ENCODE measurements at regions not wholly inside any gene's neighbourhood (a gene's known extent, or its start where the extent isn't known, plus 50 kb on each side); places are given as distances from the start of the nearest gene placed in this dataset.

- Histone ChIP-seq H3K27me3 (replicated peaks; ENCODE audit: insufficient read depth) (no peaks in the 10 kb centered on the region), H3K4me2 (ENCODE audit: unreplicated experiment) (no peak overlapping the region), H2AFZ (no peak overlapping the region), H3K9me2 (ENCODE audit: insufficient read depth) (no peaks in the 10 kb centered on the region), H3K79me2 (ENCODE audit: insufficient read depth) (no peaks in the 10 kb centered on the region), H3K9ac (no peak overlapping the region), H3K27ac (no peak overlapping the region), H3K9me3 (ENCODE audit: low read depth) (no peaks in the 10 kb centered on the region), H3F3A (ENCODE audit: insufficient read depth) (no peaks in the 10 kb centered on the region), H3K36me3 (ENCODE audit: low read depth) (no peaks in the 10 kb centered on the region), H3K4me3 (no peak overlapping the region), H4K20me1 (ENCODE audit: insufficient read depth) (no peaks in the 10 kb centered on the region), H3K4me1 (ENCODE audit: insufficient read depth) (no peaks in the 10 kb centered on the region)
- DNase-seq: peak; percentile 6
- no peak for TF ChIP-seq EZH2 (IDR thresholded peaks at IDR 0.05; ENCODE audit: insufficient read depth, poor library complexity, severe bottlenecking)
- no peak for TF ChIP-seq EZH2phosphoT487 (IDR thresholded peaks at IDR 0.05; ENCODE audit: insufficient read depth, low read depth)
- in situ Hi-C loops (cut with MboI): no loop called here
- WGBS, 2 experiments (ENCODE audit: low coverage in 1 of 2, low lambda C conversion rate in 2 of 2, missing lambda C conversion rate in 2 of 2): 24 to 29% methylated on average over 1 of the region's 1 CpG
These were observed 546.1 kb downstream of the ZNF608 start for GRCh38 chr5:124200381-124200780.

DNA sequence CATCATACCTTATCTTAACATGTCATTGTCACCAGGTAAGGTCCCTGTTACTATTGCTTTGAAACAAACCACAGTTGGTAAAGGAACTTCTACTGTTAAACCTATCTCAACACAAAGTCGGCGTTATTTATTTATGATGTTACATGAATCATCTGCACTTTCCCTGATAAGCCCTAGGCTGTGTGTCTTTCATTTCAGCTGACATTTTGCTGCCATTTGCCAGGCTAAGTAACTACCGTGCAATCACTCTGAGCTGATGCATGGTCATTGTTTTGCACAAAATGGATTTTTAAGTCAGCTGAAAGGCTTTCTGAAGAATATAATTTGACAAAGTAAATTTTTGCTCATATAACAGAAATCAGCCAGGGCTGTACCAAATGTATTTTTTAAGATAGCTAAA, 546.5 kb downstream of the ZNF608 start:
- WGBS, 2 experiments (ENCODE audit: low coverage in 1 of 2, low lambda C conversion rate in 2 of 2, missing lambda C conversion rate in 2 of 2): 63 to 71% methylated on average over 3 of the region's 3 CpGs
- H3K36me3 ChIP-seq (ENCODE audit: low read depth): no peaks in the 10 kb centered on the region
- DNase-seq: no peak

GRCh38 chr5:124195411-124195810, 551.0 kb downstream of the ZNF608 start:
- no peak overlapping the region for H2AFZ ChIP-seq
- H3K4me2 ChIP-seq (ENCODE audit: unreplicated experiment): no peak overlapping the region
- no peak overlapping the region for H3K27ac ChIP-seq
- H3K4me1 ChIP-seq (ENCODE audit: insufficient read depth): peaks cover 16% of the 10 kb centered on the region
- H3K4me3 ChIP-seq: no peak overlapping the region
- no peak for DNase-seq
- H3K9ac ChIP-seq: no peak overlapping the region
- H3F3A ChIP-seq (ENCODE audit: insufficient read depth): 0 out of 2 replicates have a peak, but pooled peaks cover 4% of the 10 kb centered on the region
- H3K79me2 ChIP-seq (ENCODE audit: insufficient read depth): no peaks in the 10 kb centered on the region
- in situ Hi-C loops (cut with MboI): no loop called here
- no peaks in the 10 kb centered on the region for H3K36me3 ChIP-seq (ENCODE audit: low read depth)
- 59 to 72% methylated on average over 2 of the region's 2 CpGs for WGBS, 2 experiments (ENCODE audit: low coverage in 1 of 2, low lambda C conversion rate in 2 of 2, missing lambda C conversion rate in 2 of 2)
- no peaks in the 10 kb centered on the region for H4K20me1 ChIP-seq (ENCODE audit: insufficient read depth)
- no peaks in the 10 kb centered on the region for H3K27me3 ChIP-seq (replicated peaks; ENCODE audit: insufficient read depth)
- H3K9me3 ChIP-seq (ENCODE audit: low read depth): no peaks in the 10 kb centered on the region
- TF ChIP-seq EZH2 (IDR thresholded peaks at IDR 0.05; ENCODE audit: insufficient read depth, poor library complexity, severe bottlenecking): no peak
- no peak for TF ChIP-seq EZH2phosphoT487 (IDR thresholded peaks at IDR 0.05; ENCODE audit: insufficient read depth, low read depth)
- no peaks in the 10 kb centered on the region for H3K9me2 ChIP-seq (ENCODE audit: insufficient read depth)

More for the DNA sequence above, 546.5 kb downstream of the ZNF608 start:
- H3K27ac ChIP-seq: no peak overlapping the region
- H3K4me1 ChIP-seq (ENCODE audit: insufficient read depth): no peaks in the 10 kb centered on the region
- H3K9me3 ChIP-seq (ENCODE audit: low read depth): no peaks in the 10 kb centered on the region
- in situ Hi-C loops (cut with MboI): no loop called here
- H3K4me2 ChIP-seq (ENCODE audit: unreplicated experiment): no peak overlapping the region
- H3F3A ChIP-seq (ENCODE audit: insufficient read depth): no peaks in the 10 kb centered on the region
- no peaks in the 10 kb centered on the region for H4K20me1 ChIP-seq (ENCODE audit: insufficient read depth)
- H3K79me2 ChIP-seq (ENCODE audit: insufficient read depth): no peaks in the 10 kb centered on the region
- no peaks in the 10 kb centered on the region for H3K27me3 ChIP-seq (replicated peaks; ENCODE audit: insufficient read depth)
- no peak overlapping the region for H3K9ac ChIP-seq
- no peak for TF ChIP-seq EZH2phosphoT487 (IDR thresholded peaks at IDR 0.05; ENCODE audit: insufficient read depth, low read depth)
- no peak for TF ChIP-seq EZH2 (IDR thresholded peaks at IDR 0.05; ENCODE audit: insufficient read depth, poor library complexity, severe bottlenecking)
- no peak overlapping the region for H3K4me3 ChIP-seq
- no peaks in the 10 kb centered on the region for H3K9me2 ChIP-seq (ENCODE audit: insufficient read depth)
- no peak overlapping the region for H2AFZ ChIP-seq

DNA sequence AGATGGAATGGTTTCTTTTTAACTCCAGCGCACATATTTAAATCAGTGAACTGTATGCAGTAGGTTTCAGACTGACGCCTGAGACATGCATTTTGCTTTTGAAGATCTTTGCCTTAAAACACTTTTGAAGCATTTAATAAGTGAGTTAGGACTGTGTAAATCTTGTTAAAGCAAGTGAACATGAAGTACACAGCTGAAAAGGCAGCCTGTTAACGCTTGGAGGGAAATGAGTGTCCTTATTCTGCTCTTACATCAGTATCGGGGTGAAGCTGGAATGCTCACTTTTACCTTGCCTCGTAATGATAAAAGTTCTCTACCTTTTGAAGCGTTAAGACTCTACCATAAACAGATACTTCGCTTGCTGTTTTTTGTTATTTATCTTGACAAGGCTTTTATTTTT, 552.2 kb downstream of the ZNF608 start:
- Histone ChIP-seq H3K79me2 (ENCODE audit: insufficient read depth) (no peaks in the 10 kb centered on the region), H3K9me3 (ENCODE audit: low read depth) (no peaks in the 10 kb centered on the region), H3F3A (ENCODE audit: insufficient read depth) (0 out of 2 replicates have a peak, but pooled peaks cover 4% of the 10 kb centered on the region), H3K27me3 (replicated peaks; ENCODE audit: insufficient read depth) (no peaks in the 10 kb centered on the region), H4K20me1 (ENCODE audit: insufficient read depth) (no peaks in the 10 kb centered on the region), H3K4me3 (no peak overlapping the region), H2AFZ (no peak overlapping the region), H3K9ac (no peak overlapping the region), H3K9me2 (ENCODE audit: insufficient read depth) (no peaks in the 10 kb centered on the region), H3K27ac (no peak overlapping the region), H3K4me1 (ENCODE audit: insufficient read depth) (peaks cover 16% of the 10 kb centered on the region), H3K4me2 (ENCODE audit: unreplicated experiment) (peak overlapping the region; percentile 40), H3K36me3 (ENCODE audit: low read depth) (no peaks in the 10 kb centered on the region)
- in situ Hi-C loops (cut with MboI): no loop called here
- WGBS, 2 experiments (ENCODE audit: low coverage in 1 of 2, low lambda C conversion rate in 2 of 2, missing lambda C conversion rate in 2 of 2): 78 to 83% methylated on average over 7 of the region's 7 CpGs
- TF ChIP-seq EZH2 (IDR thresholded peaks at IDR 0.05; ENCODE audit: insufficient read depth, poor library complexity, severe bottlenecking) (no peak), EZH2phosphoT487 (IDR thresholded peaks at IDR 0.05; ENCODE audit: insufficient read depth, low read depth) (no peak)
- no peak for DNase-seq

GRCh38 chr5:124193371-124193789, 553.1 kb downstream of the ZNF608 start:
- no peaks in the 10 kb centered on the region for H3K9me3 ChIP-seq (ENCODE audit: low read depth)
- H3K4me3 ChIP-seq: peak overlapping the region; percentile 6; the same call in 1 of the 2 replicates
- 0 out of 2 replicates have a peak overlapping the region, but pooled peaks have one; percentile 3 for H3K27ac ChIP-seq
- no peaks in the 10 kb centered on the region for H4K20me1 ChIP-seq (ENCODE audit: insufficient read depth)
- DNase-seq: peak; percentile 80
- 2 to 3% methylated on average over 4 of the region's 4 CpGs for WGBS, 2 experiments (ENCODE audit: low coverage in 1 of 2, low lambda C conversion rate in 2 of 2, missing lambda C conversion rate in 2 of 2)
- no peaks in the 10 kb centered on the region for H3K9me2 ChIP-seq (ENCODE audit: insufficient read depth)
- no peak overlapping the region for H3K9ac ChIP-seq
- H3K4me2 ChIP-seq (ENCODE audit: unreplicated experiment): peak overlapping the region; percentile 40
- in situ Hi-C loops (cut with MboI): no loop called here
- no peaks in the 10 kb centered on the region for H3K36me3 ChIP-seq (ENCODE audit: low read depth)
- no peaks in the 10 kb centered on the region for H3K27me3 ChIP-seq (replicated peaks; ENCODE audit: insufficient read depth)
- 0 out of 2 replicates have a peak, but pooled peaks cover 4% of the 10 kb centered on the region for H3F3A ChIP-seq (ENCODE audit: insufficient read depth)
- no peak for TF ChIP-seq EZH2phosphoT487 (IDR thresholded peaks at IDR 0.05; ENCODE audit: insufficient read depth, low read depth)
- TF ChIP-seq EZH2 (IDR thresholded peaks at IDR 0.05; ENCODE audit: insufficient read depth, poor library complexity, severe bottlenecking): no peak
- H2AFZ ChIP-seq: no peak overlapping the region
- peaks cover 16% of the 10 kb centered on the region for H3K4me1 ChIP-seq (ENCODE audit: insufficient read depth)
- no peaks in the 10 kb centered on the region for H3K79me2 ChIP-seq (ENCODE audit: insufficient read depth)
